Left ventricle myocardium inferior (tissue), 1 donor: ENCODE measurements at regions not wholly inside any gene's neighbourhood (a gene's known extent, or its start where the extent isn't known, plus 50 kb on each side); places are given as distances from the start of the nearest gene placed in this dataset.

Source experiments
- DNase-seq: peaks from one replicate; pipeline ENCODE4 v3.0.0-alpha.2; 2020
- H3K27ac ChIP-seq: fragments of 200-600 bp; replicated peaks from 2 replicates; pipeline ENCODE4 v1.8.0; 2021
- H3K27me3 ChIP-seq: fragments of 200-600 bp; 2 replicates; pipeline ENCODE4 v1.8.0; 2021; ENCODE audit warnings: low read depth
- H3K36me3 ChIP-seq: fragments of 200-600 bp; 2 replicates; pipeline ENCODE4 v1.8.0; 2021
- H3K4me1 ChIP-seq: fragments of 200-600 bp; 2 replicates; pipeline ENCODE4 v1.8.0; 2021
- H3K4me3 ChIP-seq: fragments of 200-600 bp; 2 replicates; pipeline ENCODE4 v1.8.0; 2021; ENCODE audit warnings: mild to moderate bottlenecking, moderate library complexity
- H3K9me3 ChIP-seq: fragments of 200-600 bp; replicated peaks from 2 replicates; pipeline ENCODE4 v1.8.0; 2021
- CTCF ChIP-seq: fragments of 200-600 bp; IDR thresholded peaks from 2 replicates; pipeline ENCODE4 v1.8.0; 2021; ENCODE audit warnings: antibody characterized with exemption, mild to moderate bottlenecking, borderline replicate concordance
- intact Hi-C: fragments of 100-400 bp; cut with micrococcal nuclease; formaldehyde crosslinking; loops from one replicate; pipeline ENCODE4 v1.11.0; 2022
- donor health status: DM: no; HTN: yes; CAD: no; lungs with severe emphysema.

- Histone ChIP-seq H3K27me3 (no peaks in the 10 kb centered on the region), H3K4me1 (peaks cover 13% of the 10 kb centered on the region), H3K27ac (no peak overlapping the region), H3K36me3 (no peaks in the 10 kb centered on the region), H3K9me3 (no peaks in the 10 kb centered on the region), H3K4me3 (no peak overlapping the region)
- DNase-seq: no peak
- no peak for TF ChIP-seq CTCF
- intact Hi-C loops: no loop called here
These were observed 167.4 kb upstream of the BMP2 start for GRCh38 chr20:6599876-6600735.

- Histone ChIP-seq H3K4me1 (peaks cover 13% of the 10 kb centered on the region), H3K27ac (no peak overlapping the region), H3K4me3 (no peak overlapping the region), H3K27me3 (no peaks in the 10 kb centered on the region), H3K9me3 (no peaks in the 10 kb centered on the region), H3K36me3 (no peaks in the 10 kb centered on the region)
- intact Hi-C loops: no loop called here
- no peak for DNase-seq
- TF ChIP-seq CTCF: no peak
These were observed 171.8 kb upstream of the BMP2 start for GRCh38 chr20:6595704-6596103.

- no peak for DNase-seq
- no peak overlapping the region for H3K4me3 ChIP-seq
- TF ChIP-seq CTCF: no peak
- peaks cover 10% of the 10 kb centered on the region for H3K4me1 ChIP-seq
- intact Hi-C loops: no loop called here
- no peaks in the 10 kb centered on the region for H3K27me3 ChIP-seq
- no peaks in the 10 kb centered on the region for H3K36me3 ChIP-seq
- no peaks in the 10 kb centered on the region for H3K9me3 ChIP-seq
- H3K27ac ChIP-seq: no peak overlapping the region
These were observed 176.4 kb upstream of the BMP2 start for GRCh38 chr20:6590891-6591637.

GRCh38 chr20:6588296-6588695 lies 179.2 kb upstream of the BMP2 start:
- Histone ChIP-seq H3K4me1 (no peaks in the 10 kb centered on the region), H3K27ac (no peak overlapping the region), H3K27me3 (no peaks in the 10 kb centered on the region), H3K4me3 (no peak overlapping the region), H3K36me3 (no peaks in the 10 kb centered on the region), H3K9me3 (no peaks in the 10 kb centered on the region)
- intact Hi-C loops: no loop called here
- no peak for TF ChIP-seq CTCF
- no peak for DNase-seq

GRCh38 chr20:6583134-6583738 lies 184.2 kb upstream of the BMP2 start:
- Histone ChIP-seq H3K27ac (no peak overlapping the region), H3K4me3 (no peak overlapping the region), H3K4me1 (no peaks in the 10 kb centered on the region), H3K9me3 (no peaks in the 10 kb centered on the region), H3K27me3 (no peaks in the 10 kb centered on the region), H3K36me3 (no peaks in the 10 kb centered on the region)
- DNase-seq: peak; percentile 20
- peak; percentile 68 for TF ChIP-seq CTCF
- intact Hi-C loops: no loop called here
